ENCODE measurements at regions not wholly inside any gene's neighbourhood (a gene's known extent, or its start where the extent isn't known, plus 50 kb on each side); places are given as distances from the start of the nearest gene placed in this dataset.

- no peak for DNase-seq
These were observed 367.3 kb upstream of the ZWINT start for GRCh38 chr10:56728349-56728748.

GRCh38 chr10:56722912-56723311 lies 361.9 kb upstream of the ZWINT start:
- DNase-seq: no peak

- DNase-seq: no peak
These were observed 354.2 kb upstream of the ZWINT start for GRCh38 chr10:56715262-56715661.

- no peak for DNase-seq
These were observed 337.4 kb upstream of the ZWINT start for GRCh38 chr10:56698506-56698905.

- DNase-seq: no peak
These were observed 318.5 kb upstream of the ZWINT start for GRCh38 chr10:56679578-56679977.

- no peak for DNase-seq
These were observed 301.8 kb upstream of the ZWINT start for GRCh38 chr10:56662765-56663447.

GRCh38 chr10:56653289-56653688 lies 292.2 kb upstream of the ZWINT start:
- DNase-seq: no peak

GRCh38 chr10:56646329-56647111 lies 285.5 kb upstream of the ZWINT start:
- no peak for DNase-seq

- no peak for DNase-seq
These were observed 272.9 kb upstream of the ZWINT start for GRCh38 chr10:56633876-56634452.

GRCh38 chr10:56632537-56632936 lies 271.5 kb upstream of the ZWINT start:
- no peak for DNase-seq

GRCh38 chr10:56624082-56624481 lies 263.0 kb upstream of the ZWINT start:
- no peak for DNase-seq

- no peak for DNase-seq
These were observed 262.0 kb upstream of the ZWINT start for GRCh38 chr10:56623064-56623463.

GRCh38 chr10:56622335-56622973 lies 261.4 kb upstream of the ZWINT start:
- DNase-seq: no peak

- DNase-seq: no peak
These were observed 245.1 kb upstream of the ZWINT start for GRCh38 chr10:56606202-56606601.

- peak; percentile 52 for DNase-seq
These were observed 244.0 kb upstream of the ZWINT start for GRCh38 chr10:56605051-56605450.

- no peak for DNase-seq
These were observed 243.6 kb upstream of the ZWINT start for GRCh38 chr10:56604624-56605023.

GRCh38 chr10:56599201-56599600 lies 238.1 kb upstream of the ZWINT start:
- no peak for DNase-seq

- DNase-seq: no peak
These were observed 235.2 kb upstream of the ZWINT start for GRCh38 chr10:56596257-56596656.

- DNase-seq: no peak
These were observed 232.1 kb upstream of the ZWINT start for GRCh38 chr10:56593120-56593519.

GRCh38 chr10:56586461-56586891 lies 225.4 kb upstream of the ZWINT start:
- DNase-seq: no peak

- DNase-seq: no peak
These were observed 224.6 kb upstream of the ZWINT start for GRCh38 chr10:56585447-56586171.

GRCh38 chr10:56583316-56583715 lies 222.3 kb upstream of the ZWINT start:
- no peak for DNase-seq

- no peak for DNase-seq
These were observed 206.5 kb upstream of the ZWINT start for GRCh38 chr10:56567580-56567979.

Data from islet precursor cell (in vitro differentiated cells).